H4 (cell line): ENCODE measurements at regions not wholly inside any gene's neighbourhood (a gene's known extent, or its start where the extent isn't known, plus 50 kb on each side); places are given as distances from the start of the nearest gene placed in this dataset.
A peak's percentile ranks its signal among the peaks of the same experiment; 100 is the strongest.
"Not testable (repeated sequence)": the region's sequence is repeated elsewhere in the genome, so short reads cannot be mapped to it uniquely, and the experiment has no call there.

Experiments
- DNase-seq: peaks from one replicate; pipeline ENCODE4 v3.0.0-alpha.2; 2015; ENCODE audit warnings: low spot score

- no peak for DNase-seq
These were observed 109.9 kb downstream of the TMEM182 start for GRCh38 chr2:102871707-102872106.

GRCh38 chr2:102872388-102872787, 110.6 kb downstream of the TMEM182 start:
- DNase-seq, result no peak

GRCh38 chr2:102879513-102879912, 117.7 kb downstream of the TMEM182 start:
- not testable (repeated sequence) for DNase-seq

- no peak for DNase-seq
These were observed 118.9 kb downstream of the TMEM182 start for GRCh38 chr2:102880731-102881130.

GRCh38 chr2:102886216-102886893, 124.5 kb downstream of the TMEM182 start:
- peak; percentile 21 for DNase-seq

- no peak for DNase-seq
These were observed 126.7 kb downstream of the TMEM182 start for GRCh38 chr2:102888514-102888913.

GRCh38 chr2:102891296-102891695, 129.5 kb downstream of the TMEM182 start:
- DNase-seq, result peak; percentile 64

GRCh38 chr2:102892698-102893310, 131.0 kb downstream of the TMEM182 start:
- no peak for DNase-seq

- DNase-seq, result no peak
These were observed 132.0 kb downstream of the TMEM182 start for GRCh38 chr2:102893870-102894269.

- DNase-seq, result no peak
These were observed 133.5 kb downstream of the TMEM182 start for GRCh38 chr2:102895376-102895775.

- DNase-seq, result not testable (repeated sequence)
These were observed 147.4 kb downstream of the TMEM182 start for GRCh38 chr2:102909240-102909639.

GRCh38 chr2:102910724-102911123, 148.9 kb downstream of the TMEM182 start:
- no peak for DNase-seq

GRCh38 chr2:102915128-102915527, 153.3 kb downstream of the TMEM182 start:
- peak; percentile 78 for DNase-seq

- no peak for DNase-seq
These were observed 160.5 kb downstream of the TMEM182 start for GRCh38 chr2:102922321-102922720.

- no peak for DNase-seq
These were observed 163.2 kb downstream of the TMEM182 start for GRCh38 chr2:102925003-102925402.

GRCh38 chr2:102927854-102928267, 166.0 kb downstream of the TMEM182 start:
- DNase-seq, result no peak

GRCh38 chr2:102929721-102930120, 167.9 kb downstream of the TMEM182 start:
- no peak for DNase-seq

GRCh38 chr2:102932501-102932900, 170.7 kb downstream of the TMEM182 start:
- no peak for DNase-seq

GRCh38 chr2:102939207-102939606, 177.4 kb downstream of the TMEM182 start:
- no peak for DNase-seq

GRCh38 chr2:102940684-102941083, 178.9 kb downstream of the TMEM182 start:
- no peak for DNase-seq

- no peak for DNase-seq
These were observed 180.3 kb downstream of the TMEM182 start for GRCh38 chr2:102942107-102942506.

GRCh38 chr2:102943251-102943650, 181.4 kb downstream of the TMEM182 start:
- DNase-seq, result no peak

- DNase-seq, result peak; percentile 14
These were observed 188.6 kb downstream of the TMEM182 start for GRCh38 chr2:102950371-102950946.
